Hematopoietic multipotent progenitor cell treated with erythropoietin and hydrocortisone succinate and interleukin-3 and kit ligand, for 4 days (in vitro differentiated cells): ENCODE measurements at regions not wholly inside any gene's neighbourhood (a gene's known extent, or its start where the extent isn't known, plus 50 kb on each side); places are given as distances from the start of the nearest gene placed in this dataset.

Experiments used
- DNase-seq: peaks from one replicate; pipeline ENCODE4 v3.0.0-alpha.2; 2015

DNA sequence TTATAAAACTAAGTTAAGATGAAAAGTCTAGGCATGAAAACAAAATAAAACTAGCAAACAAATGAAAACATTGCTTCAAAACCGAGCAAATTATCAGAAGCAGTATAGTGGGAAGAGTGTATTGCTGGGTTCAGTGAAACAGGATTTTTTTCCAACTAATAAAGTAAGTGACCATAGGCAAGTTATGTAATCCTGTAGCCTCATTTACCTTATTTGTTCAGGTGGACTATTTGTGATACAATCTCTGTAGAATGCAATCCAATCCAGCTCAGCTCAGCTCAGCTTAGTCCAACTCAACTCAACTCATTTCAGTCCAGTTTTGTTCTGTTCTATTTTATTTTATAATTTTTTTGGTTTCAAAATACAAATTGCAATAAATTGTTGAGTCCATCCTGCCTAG lies 276.7 kb upstream of the LRIG3 start:
- DNase-seq: no peak

DNA sequence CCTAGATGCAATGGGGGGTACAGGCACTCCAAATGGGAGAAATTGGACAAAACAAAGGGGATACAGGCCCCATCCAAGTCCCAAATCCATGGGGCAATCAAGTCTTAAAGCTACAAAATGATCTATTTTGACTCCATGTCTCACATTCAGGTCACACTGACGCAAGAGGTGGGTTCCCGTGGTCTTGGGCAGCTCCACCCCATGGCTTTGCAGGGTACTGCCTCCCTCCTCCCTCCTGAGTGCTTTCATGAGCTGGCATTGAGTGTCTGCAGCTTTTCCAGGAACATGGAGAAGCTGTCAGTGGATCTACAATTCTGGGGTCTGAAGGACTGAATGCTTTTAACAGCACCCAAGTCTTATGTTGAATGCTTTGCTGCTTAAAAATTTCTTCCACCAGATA lies 274.5 kb upstream of the LRIG3 start:
- DNase-seq: no peak

DNA sequence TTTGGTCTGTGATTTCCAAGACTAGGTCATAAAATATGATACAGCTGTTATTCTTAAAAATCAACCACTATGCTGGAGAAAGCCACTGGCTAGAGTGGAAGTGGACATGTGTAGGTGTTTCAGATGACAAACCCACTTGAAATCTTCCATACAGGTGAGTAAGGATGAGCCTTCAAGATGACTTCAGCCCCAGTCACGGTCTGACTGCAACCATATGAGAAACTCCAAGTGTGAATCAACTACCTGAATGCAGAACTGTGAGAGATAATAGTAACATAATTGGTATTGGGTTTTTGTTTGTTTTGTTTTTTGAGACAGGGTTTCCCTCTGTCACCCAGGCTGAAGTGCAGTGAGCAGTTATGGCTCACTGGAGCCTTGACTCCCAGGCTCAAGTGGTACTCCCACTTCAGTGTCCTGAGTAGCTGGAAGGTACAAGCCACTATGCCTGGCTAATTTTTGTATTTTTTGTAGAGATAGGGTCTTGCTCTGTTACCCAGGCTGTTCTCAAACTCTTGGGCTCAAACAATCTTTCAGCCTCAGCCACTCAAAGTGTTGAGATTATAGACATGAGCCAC lies 273.3 kb upstream of the LRIG3 start:
- no peak for DNase-seq

DNA sequence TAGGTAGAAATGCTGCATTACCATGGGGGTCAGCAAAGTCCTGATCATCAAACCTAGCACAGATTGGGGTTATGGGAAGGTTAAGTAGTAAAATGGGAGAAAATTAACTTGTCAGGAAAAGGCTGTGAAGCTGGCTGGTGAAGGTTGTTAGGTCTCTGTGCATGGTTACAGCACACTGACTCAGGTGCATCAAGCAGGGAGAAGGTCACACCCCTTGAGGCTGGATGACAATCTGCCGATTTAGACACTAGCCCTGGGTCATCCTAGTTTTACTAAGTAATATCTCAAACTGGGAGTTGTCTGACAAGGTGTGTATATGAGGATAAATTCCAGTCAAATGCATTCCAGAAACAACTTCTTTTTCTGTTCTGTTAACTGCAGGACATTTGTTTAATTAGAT lies 271.1 kb upstream of the LRIG3 start:
- DNase-seq: no peak

DNA sequence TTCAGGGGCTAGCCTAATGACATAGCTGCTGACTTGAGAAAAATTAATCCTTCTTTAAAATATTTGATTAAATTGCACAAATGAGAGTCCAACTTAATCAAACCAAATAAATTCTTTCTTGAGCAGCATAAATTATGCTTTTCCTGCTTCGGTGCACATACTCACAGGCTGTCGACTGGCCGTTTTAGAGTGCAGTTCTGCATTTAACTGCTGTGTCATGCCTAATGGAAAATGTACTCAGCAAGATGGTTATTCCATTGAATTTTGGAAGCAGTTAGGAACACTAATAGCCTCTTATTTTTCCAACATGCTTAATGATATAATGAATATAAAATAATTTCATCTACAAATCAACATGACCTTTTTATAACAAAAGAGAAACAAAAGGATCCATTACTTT lies 266.1 kb upstream of the LRIG3 start:
- DNase-seq: peak; percentile 12

DNA sequence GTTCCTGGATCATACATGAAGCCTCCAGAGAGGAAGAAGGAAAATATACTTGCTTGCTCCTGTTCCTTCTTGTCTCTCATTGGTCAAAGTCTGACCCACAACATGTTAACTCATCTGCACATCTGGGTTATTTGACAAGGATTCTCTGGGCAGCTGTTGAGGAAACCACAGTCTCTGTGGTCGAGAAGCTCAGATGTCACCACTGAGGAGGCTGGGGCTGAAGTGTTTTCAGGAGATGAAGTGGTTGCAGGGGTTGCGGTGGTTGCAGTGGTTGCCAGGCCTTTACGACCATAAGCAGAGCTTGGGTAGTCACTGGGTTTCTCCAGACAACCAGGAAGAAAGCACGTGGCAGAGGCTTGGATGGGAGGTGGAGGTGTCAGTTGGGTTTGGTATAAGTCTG lies 265.0 kb upstream of the LRIG3 start:
- peak; percentile 87 for DNase-seq

DNA sequence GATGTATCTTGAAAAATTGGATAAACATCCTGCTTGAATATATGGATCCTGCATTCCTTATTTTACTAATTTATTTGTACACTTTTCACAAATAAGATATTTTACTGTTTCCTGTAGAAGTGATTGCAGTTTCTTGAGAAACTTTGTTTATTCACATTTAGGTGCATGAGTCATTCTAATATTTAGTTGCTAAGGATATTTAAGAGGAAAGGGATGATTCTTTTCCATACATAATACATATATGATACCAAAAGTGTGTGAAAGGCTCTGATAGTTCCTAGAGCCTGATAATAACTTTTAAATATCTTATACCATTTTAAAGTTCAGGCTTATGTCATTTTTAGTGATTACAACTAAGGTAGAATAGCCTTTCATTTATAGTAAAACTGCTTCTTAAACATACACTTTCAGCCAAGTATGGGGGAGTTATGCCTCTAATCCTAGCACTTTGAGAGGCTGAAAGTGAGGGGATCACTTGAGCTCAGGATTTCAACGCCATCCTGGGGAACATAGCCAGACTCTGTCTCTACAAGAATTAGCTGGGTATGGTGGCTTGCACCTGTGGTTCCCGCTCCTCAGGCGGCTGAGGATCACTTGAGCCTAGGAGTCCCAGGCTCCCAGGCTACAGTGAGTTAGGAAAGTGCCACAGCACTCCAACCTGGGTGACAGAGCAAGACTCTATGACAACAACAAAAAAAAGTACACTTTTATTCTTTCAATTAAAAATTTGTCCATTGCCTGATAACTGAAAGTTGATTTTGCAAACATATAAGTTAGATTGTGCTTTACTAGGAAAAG lies 262.6 kb upstream of the LRIG3 start:
- no peak for DNase-seq

DNA sequence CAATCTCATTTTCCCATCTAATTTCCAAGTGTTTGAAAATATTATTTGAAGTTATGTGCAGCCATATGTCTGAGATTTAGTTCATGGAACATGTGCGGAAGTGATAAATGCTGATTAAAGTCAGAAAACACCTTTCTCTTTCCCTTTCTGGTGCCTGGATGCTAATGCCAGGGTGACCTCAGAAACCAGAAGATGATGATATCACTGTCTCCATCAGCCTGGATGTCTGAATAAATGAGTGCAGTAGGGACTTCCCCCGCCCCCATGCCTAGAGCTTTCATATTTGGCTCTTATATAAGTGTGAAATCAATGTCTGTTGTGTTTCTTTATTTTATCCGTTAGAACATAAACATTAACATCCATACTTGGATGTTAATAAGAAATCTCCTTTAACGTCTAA lies 261.9 kb upstream of the LRIG3 start:
- DNase-seq: no peak

DNA sequence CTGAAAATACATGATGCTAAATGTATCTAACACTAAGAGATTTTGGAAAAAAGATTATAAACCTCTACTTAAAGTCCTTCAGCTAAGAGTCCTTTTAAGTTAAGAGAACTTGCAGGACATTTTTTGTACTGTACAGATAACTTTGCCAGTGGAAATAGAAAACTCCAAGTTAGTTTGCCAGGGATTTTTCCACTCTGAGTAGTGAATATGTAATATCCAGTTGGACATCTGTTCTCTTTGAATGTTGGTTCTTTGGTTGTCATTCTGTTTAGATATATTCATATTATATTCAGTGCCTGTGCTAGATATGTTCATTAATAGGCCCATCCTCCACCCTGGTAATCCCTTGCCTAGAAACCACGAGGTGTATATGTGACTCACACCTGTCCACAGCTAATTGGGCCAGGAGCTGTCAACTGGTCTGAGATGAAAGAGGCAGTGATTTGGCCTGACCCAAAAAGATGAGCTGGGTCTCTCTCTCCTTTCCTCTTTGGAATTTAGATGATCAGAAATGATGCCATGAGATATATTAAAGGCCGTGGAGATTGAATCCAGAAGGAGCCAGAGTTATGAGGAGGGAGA lies 261.0 kb upstream of the LRIG3 start:
- DNase-seq: no peak

DNA sequence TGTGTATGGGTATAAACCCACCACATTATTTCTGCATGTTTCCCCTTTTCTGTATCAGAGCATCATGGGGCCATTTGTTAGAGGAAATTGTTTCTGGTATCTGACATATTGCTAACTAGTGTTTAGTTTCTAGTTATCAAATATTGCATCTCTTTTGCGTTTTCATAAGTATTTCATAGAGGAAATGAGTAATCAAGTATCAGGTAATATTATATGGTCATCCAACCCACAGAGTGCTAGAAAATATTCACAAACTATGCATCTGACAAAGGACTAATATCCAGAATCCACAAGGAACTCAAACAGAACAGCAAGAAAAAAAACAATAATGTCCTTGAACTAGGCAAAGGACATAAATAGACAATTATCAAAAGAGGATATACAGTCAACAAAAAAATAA lies 258.9 kb upstream of the LRIG3 start:
- no peak for DNase-seq

DNA sequence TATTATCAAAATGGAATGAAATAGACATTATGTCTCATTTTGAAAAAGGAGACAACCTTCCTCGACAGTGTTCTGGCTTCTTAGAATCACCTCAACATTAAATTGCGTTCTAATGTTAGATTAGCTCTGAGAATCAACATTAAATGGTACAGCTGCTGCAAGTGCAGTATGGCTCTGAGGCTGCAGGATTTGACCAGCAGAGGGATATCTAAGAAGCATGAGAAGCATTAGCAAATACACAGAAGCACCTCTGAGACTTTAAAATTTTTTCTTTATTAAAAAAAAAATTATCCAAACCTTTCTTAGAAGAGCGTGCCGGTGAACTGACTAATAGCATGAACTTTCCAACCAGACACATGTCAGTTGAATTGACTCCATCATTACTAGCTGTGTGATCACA lies 253.4 kb upstream of the LRIG3 start:
- no peak for DNase-seq

DNA sequence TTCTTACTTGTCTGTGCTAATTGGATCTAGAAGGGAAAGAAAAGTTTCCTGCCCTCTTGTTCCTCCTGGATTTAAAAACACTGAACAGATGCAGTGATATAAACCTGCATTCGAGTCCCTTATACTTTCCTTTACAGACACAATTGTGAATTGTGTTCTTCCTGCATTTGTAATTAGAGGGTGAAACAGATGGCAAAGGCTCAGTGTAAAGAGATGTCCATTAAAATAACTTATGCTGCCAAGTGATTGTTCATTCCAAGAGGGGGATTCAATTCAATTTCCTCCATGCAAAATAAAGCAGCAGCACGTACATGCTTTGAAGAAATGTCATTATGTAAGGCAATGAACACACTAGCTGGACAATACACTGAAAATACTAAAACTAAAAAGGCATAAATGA lies 248.3 kb upstream of the LRIG3 start:
- no peak for DNase-seq

DNA sequence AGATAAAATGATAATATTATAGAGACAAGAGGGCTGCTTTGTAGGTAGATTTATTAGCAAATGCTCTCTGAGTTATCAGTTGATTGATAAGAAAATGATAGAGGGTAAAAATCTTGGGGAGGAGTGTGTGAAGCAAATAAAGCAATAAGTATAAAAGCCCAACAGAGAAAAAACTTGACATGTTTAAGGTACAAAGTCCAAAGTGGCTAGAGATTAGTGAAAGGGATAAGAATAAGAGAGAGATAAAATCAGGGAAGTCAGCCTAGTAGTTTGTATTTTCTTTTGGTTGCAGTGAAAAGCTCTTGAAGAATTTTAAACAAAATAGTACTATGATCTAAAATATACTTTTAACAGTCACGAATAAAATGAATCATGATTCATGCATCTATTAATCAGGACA lies 246.2 kb upstream of the LRIG3 start:
- no peak for DNase-seq

DNA sequence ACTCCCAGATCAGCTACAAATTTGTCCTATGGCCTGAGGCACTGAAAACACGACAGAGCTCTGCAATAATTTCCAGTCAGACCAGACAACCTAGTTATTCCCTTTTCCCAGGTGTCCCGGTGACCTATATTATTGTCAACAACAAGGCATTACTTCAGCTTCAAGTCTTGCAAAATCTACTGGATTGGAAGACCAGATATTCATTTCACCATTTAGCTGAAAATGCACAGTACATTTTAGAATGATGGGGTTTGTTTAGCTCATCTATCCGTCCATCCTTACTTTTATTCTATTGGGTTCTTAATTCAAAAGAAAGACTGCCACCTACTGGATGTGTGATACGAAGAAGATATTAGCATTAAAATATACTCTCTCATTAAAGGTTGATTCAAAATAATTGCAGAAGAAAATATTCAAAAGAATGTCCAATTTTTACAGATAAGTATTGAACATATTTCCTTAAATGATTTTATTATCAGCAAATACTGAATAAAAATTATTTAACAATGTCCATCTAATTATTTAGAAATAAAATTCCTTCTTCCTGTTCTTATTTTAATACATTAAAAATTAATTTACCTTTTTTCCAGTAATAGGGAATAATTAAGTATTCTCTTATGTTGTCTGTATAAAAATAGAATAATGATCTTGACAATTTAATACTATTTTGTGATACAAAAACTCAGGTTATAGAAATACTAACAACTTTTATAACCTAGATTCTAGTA lies 244.9 kb upstream of the LRIG3 start:
- peak; percentile 63 for DNase-seq

DNA sequence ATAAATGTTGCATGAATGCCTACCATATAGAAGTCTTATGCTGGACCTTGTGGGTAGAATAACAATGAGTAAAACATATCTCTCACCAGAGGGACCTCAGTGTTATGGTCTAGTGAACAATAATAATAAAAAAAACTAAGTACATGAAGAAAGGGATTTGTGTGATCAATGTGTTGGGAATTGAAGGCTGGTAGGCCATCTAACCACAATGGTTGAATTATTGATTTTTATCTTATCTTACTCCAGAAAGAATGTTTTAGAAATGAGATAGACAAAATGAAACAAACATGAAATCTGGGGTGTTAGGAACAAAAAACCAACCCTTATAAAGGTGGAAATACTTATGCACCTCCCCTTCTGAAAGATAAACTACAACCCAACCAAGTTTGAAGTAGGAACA lies 243.9 kb upstream of the LRIG3 start:
- no peak for DNase-seq

DNA sequence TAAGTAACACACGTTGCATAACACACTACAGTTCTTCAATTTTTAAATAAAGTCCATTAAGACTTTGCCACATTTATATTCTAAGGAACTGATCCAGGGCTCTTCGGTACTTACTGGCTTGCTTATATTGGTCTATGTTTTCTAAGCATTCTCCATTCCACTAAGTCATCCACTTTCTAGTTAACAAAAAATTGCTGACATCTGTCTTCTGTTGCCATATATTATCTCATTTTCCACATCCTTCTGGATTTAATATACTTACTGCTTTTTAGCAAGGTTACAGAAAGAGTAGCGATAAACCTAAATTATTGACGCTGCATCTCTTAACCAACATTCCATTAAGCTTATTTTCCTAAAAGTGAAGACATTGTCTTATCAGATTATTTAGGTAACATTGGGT lies 238.4 kb upstream of the LRIG3 start:
- DNase-seq: no peak

DNA sequence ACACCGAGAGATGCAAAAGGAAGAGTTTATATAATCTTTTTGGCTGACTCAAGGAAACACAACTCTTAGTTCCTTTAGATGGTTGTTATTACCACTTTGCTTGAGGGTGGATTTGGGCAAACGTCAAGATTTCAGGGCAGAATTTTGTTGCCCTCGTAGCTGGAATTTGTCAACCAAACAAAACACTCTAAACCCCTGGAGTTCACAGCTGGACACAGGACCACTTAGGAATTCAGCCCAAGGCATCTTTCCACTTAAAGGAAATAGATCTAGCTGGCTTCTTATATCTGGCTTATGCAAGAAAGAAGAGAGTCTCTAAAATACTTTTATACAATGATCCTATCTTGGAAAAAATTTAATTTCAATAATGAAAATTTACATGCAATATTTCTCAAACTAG lies 237.8 kb upstream of the LRIG3 start:
- DNase-seq: no peak

DNA sequence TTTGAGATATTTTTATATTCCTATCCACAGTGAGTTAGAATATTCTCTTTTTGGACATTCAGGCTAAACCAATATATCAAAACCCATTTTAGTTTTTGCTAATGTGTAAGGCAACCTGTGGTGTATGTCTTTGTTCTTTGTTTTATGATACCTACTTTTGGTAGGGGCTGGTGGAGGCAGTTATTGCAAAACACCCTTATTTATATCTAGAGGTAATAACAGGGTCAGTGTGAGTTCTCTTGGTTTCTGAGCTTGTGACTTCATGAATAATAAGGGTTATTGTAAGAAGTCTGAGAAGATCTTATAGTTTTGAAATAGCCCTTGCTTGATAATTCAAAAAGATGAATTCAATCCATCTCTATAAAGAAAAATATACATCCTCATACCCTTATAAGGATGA lies 235.1 kb upstream of the LRIG3 start:
- DNase-seq: no peak

DNA sequence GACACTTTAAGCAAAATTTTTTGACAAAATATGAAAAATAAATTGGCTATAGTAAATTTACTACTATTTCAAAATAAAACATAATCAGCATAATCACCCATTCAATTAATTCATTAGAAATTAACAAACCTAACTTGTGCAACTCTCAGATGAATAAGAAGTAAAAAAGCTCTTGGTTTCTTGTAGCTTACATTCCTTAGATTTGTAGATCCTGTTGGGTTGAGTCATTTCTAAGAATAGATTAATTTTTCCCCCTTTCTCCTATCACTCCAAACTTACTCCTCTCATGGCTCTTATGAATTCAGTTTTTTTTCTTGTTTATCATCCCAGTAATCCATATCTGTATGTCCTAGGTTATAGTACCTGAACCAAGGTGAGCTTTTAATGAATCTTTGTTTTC lies 230.9 kb upstream of the LRIG3 start:
- DNase-seq: no peak

DNA sequence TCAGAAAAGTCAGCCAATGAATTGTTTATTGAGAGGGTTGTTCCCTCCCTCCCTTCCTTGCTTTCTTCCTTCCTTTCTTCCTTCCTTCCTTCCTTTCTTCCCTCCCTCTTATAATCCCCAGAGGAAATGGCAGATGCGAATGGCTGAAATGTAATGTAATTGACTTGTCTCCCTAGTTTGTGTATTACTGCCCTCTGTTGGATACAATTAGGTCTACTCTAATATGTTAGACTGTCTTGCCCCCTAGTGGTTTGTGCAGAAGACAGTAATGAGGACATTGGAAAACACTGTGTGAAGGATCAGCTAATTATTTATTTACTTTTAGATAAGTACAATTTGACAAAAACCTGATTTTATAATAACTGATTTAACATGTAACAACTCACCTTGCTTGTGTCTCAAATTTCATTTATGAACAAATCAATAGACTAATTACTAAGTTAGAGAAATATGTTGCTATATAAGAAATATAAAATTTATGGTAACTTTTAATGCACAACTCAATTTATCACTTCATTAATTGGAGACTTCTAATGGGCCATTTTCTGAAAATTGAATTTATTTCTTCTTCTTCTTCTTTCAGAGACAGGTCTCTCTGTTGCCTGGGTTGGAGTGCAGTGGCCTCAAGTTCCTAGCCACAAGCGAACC lies 229.8 kb upstream of the LRIG3 start:
- DNase-seq: peak; percentile 92

DNA sequence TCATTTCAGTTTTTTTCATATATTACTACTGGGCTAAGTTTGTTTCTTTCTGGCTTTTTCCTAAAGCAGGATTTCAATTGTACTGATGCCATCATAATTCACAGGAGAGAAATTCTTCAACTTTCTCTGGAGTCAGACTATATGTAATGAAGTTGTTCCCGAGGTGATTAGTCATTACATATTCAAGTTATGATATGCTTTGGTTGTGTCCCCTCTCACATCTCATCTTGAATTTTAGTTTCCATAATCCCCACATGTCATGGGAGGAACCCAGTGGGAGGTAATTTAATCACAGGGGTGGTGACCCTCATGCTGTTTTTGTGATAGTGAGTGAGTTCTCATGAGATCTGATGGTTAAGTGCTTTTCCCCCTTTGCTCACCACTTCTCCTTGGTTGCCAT lies 227.5 kb upstream of the LRIG3 start:
- no peak for DNase-seq

DNA sequence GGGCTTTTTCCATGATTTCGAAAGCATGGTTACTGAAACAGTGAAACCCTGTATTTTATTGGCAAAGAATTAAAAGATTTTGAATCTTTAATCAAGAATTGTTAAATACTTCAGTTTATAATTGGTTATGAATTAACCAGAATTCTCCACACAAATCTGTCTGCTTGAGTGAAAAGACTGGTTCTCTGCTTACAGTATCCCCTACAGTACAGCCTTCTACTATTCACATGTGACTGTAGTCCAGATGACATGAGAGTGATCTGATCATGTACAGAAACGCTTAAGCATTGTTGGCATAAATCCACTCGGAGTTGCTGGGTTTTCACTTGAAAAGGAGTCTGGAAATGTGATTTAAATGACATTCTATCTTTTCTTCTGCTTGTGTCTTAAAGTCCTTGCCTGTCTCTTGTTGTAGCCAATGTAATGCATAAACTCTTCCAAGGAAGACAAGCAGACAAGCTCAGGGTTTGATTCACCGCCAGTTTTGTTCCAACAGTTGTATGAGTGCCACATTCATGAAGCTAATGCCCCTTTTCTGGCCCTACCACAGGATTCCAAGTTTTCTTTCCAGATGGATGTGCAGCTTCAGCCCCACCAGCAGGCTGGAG lies 222.0 kb upstream of the LRIG3 start:
- no peak for DNase-seq

DNA sequence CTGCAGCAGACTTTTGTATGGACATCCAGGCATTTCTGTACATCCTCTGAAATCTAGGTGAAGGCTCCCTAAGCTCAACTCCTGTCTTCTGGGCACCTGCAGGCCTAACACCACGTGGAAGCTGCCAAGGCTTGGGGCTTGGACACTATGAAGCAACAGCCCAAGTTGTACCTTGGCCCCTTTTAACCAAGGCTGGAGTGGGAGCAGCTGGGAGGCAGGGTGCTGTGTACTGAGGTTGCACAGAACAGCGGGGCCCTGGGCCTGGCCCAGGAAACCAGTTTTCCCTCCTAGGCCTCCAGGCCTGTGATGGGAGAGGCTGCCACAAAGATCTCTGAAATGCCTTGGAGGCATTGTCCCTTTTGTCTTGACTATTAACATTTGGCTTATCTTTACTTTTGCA lies 214.4 kb upstream of the LRIG3 start:
- no peak for DNase-seq
